ENCODE measurements at regions not wholly inside any gene's neighbourhood (a gene's known extent, or its start where the extent isn't known, plus 50 kb on each side); places are given as distances from the start of the nearest gene placed in this dataset.
"Not testable (repeated sequence)": the region's sequence is repeated elsewhere in the genome, so short reads cannot be mapped to it uniquely, and the experiment has no call there.

DNA sequence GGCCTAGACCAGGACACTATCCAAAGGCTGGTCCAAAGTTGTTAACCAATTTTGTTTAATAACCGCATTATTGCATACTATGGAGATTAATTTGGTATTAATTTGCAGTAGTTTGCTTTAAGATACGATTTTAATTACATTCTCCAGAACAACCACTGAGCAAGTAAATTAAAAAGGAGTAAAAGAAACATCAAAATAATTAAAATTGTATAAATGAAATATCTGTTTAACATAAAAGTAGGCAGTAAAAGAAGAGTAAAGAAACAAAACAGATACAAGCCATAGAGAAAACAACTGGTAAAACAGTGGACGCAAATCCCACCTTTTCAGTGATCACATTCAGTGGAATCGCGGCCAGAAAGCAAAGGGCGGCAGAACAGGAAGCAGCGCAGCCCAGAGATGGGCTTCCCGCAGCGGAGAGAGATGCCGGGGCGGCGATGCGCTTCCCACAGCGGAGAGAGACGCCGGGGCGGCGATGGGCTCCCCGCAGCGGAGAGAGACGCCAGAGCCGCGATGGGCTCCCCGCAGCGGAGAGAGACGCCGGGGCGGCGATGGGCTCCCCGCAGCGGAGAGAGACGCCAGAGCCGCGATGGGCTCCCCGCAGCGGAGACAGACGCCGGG lies 176.8 kb downstream of the RTP5 start:
- H3K9me3 ChIP-seq: no peaks in the 10 kb centered on the region; the same call in 1 of the 2 replicates
- no peak for DNase-seq
- no peaks in the 10 kb centered on the region for H3K27me3 ChIP-seq
- no peaks in the 10 kb centered on the region for H3K36me3 ChIP-seq
- no peak for TF ChIP-seq CTCF (IDR thresholded peaks at IDR 0.05; ENCODE audit: low read depth, low read length)
- no peaks in the 10 kb centered on the region for H3K4me1 ChIP-seq
- no peak overlapping the region for H3K4me3 ChIP-seq (ENCODE audit: low read depth, low read length)

- DNase-seq: no peak
- no peaks in the 10 kb centered on the region for H3K27me3 ChIP-seq
- H3K4me1 ChIP-seq: no peaks in the 10 kb centered on the region
- no peaks in the 10 kb centered on the region for H3K36me3 ChIP-seq
- no peak overlapping the region for H3K4me3 ChIP-seq (ENCODE audit: low read depth, low read length)
- TF ChIP-seq CTCF (IDR thresholded peaks at IDR 0.05; ENCODE audit: low read depth, low read length): no peak
- H3K9me3 ChIP-seq: no peaks in the 10 kb centered on the region; the same call in 1 of the 2 replicates
Measured at GRCh38 chr2:242047963-242048362, 178.4 kb downstream of the RTP5 start.

DNA sequence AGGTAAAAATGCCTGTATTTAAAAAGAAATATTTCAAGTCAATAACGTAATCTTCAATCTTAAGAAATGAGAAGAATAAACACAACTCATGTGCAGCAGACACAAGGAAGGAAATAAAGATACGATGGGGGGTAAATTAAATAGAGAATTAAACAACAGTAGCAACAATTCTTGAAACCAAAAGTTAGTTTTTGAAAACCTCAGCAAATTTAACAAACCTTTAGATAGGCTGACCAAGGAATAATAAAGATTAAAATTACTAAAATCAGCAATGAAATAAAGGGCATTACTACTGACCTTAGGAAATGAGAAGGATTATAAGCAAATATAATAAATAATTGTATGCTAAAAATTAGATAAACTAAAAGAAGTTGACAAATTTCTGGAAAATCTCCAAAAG lies 178.9 kb downstream of the RTP5 start:
- Histone ChIP-seq H3K36me3 (no peaks in the 10 kb centered on the region), H3K9me3 (no peaks in the 10 kb centered on the region; the same call in 1 of the 2 replicates), H3K4me1 (no peaks in the 10 kb centered on the region), H3K4me3 (ENCODE audit: low read depth, low read length) (no peak overlapping the region), H3K27me3 (no peaks in the 10 kb centered on the region)
- no peak for DNase-seq
- TF ChIP-seq CTCF (IDR thresholded peaks at IDR 0.05; ENCODE audit: low read depth, low read length): no peak

- H3K27me3 ChIP-seq; H3K9me3 ChIP-seq; DNase-seq; H3K4me1 ChIP-seq; H3K4me3 ChIP-seq (ENCODE audit: low read depth, low read length); H3K36me3 ChIP-seq: not testable (repeated sequence)
Measured at GRCh38 chr2:242049492-242049891, 180.0 kb downstream of the RTP5 start.

GRCh38 chr2:242051463-242051862 lies 181.9 kb downstream of the RTP5 start:
- no peaks in the 10 kb centered on the region for H3K9me3 ChIP-seq
- DNase-seq: no peak
- H3K27me3 ChIP-seq: no peaks in the 10 kb centered on the region
- no peak for TF ChIP-seq CTCF (IDR thresholded peaks at IDR 0.05; ENCODE audit: low read depth, low read length)
- no peaks in the 10 kb centered on the region for H3K36me3 ChIP-seq
- no peak overlapping the region for H3K4me3 ChIP-seq (ENCODE audit: low read depth, low read length)
- no peaks in the 10 kb centered on the region for H3K4me1 ChIP-seq

DNA sequence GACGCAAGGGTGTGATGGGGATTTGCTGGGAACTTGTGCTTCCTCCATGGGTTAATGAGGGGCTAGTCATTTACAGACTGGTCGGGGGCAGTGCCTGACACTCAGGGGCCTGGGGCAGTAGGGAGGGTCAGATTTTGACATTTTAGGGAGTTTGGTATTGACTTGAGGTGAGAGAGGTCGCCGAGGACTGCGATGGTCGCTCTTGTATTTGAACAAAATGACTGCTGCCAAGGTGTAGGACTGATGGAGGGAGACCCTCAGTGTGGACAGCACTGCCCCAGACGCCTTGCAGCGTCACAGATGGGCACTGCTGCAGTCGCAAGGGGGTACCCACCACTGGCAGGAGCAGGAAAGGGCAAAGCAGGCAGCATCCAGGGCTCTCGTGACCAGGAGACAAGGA lies 182.9 kb downstream of the RTP5 start:
- Histone ChIP-seq H3K4me3 (ENCODE audit: low read depth, low read length) (no peak overlapping the region), H3K36me3 (no peaks in the 10 kb centered on the region), H3K27me3 (no peaks in the 10 kb centered on the region; the same call in 1 of the 2 replicates), H3K9me3 (no peaks in the 10 kb centered on the region), H3K4me1 (no peaks in the 10 kb centered on the region)
- DNase-seq: no peak
- no peak for TF ChIP-seq CTCF (IDR thresholded peaks at IDR 0.05; ENCODE audit: low read depth, low read length)

GRCh38 chr2:242053921-242054320 lies 184.4 kb downstream of the RTP5 start:
- H3K27me3 ChIP-seq: peaks cover 7% of the 10 kb centered on the region
- no peak for TF ChIP-seq CTCF (IDR thresholded peaks at IDR 0.05; ENCODE audit: low read depth, low read length)
- no peaks in the 10 kb centered on the region for H3K9me3 ChIP-seq
- H3K4me3 ChIP-seq (ENCODE audit: low read depth, low read length): no peak overlapping the region
- no peaks in the 10 kb centered on the region for H3K36me3 ChIP-seq
- DNase-seq: no peak
- no peaks in the 10 kb centered on the region for H3K4me1 ChIP-seq

All from BE2C (cell line).